ENCODE measurements at regions not wholly inside any gene's neighbourhood (a gene's known extent, or its start where the extent isn't known, plus 50 kb on each side); places are given as distances from the start of the nearest gene placed in this dataset.

GRCh38 chr5:85868070-85868469 is 749.7 kb upstream of the COX7C start:
- WGBS = 79% methylated on average over 5 of the region's 5 CpGs
- no peaks in the 10 kb centered on the region for H3K27me3 ChIP-seq (ENCODE audit: control insufficient read depth in 4 of 4, insufficient read depth in 4 of 4, low read length in 3 of 4)
- no peak overlapping the region for H3K27ac ChIP-seq (ENCODE audit: low read depth in 1 of 2, low read length in 2 of 2)
- no peaks in the 10 kb centered on the region for H3K4me1 ChIP-seq (ENCODE audit: control insufficient read depth in 4 of 4, insufficient read depth in 4 of 4, low read length in 3 of 4)
- no peak for DNase-seq (ENCODE audit: low spot score)
- no peaks in the 10 kb centered on the region for H3K36me3 ChIP-seq (ENCODE audit: control insufficient read depth in 4 of 4, insufficient read depth in 3 of 4, low read depth in 1 of 4, low read length in 3 of 4)
- TF ChIP-seq SP1 (IDR thresholded peaks at IDR 0.05) (no peak), YY1 (IDR thresholded peaks at IDR 0.05) (no peak), JUND (IDR thresholded peaks at IDR 0.05) (no peak), HNF4G (IDR thresholded peaks at IDR 0.05) (no peak), ZBTB33 (IDR thresholded peaks at IDR 0.05) (no peak), MAX (IDR thresholded peaks at IDR 0.05) (no peak), HNF4A (conservative IDR thresholded peaks at IDR 0.05) (no peak), CTCF (IDR thresholded peaks at IDR 0.05; ENCODE audit: low read depth, low read length, missing input control) (no peak), ATF3 (IDR thresholded peaks at IDR 0.05) (no peak), RAD21 (IDR thresholded peaks at IDR 0.05) (no peak), FOXA1 (IDR thresholded peaks at IDR 0.05) (no peak), NR2F2 (IDR thresholded peaks at IDR 0.05) (no peak), RXRA (IDR thresholded peaks at IDR 0.05) (no peak), TAF1 (conservative IDR thresholded peaks at IDR 0.05) (no peak)
- no peaks in the 10 kb centered on the region for H3K9me3 ChIP-seq (ENCODE audit: control insufficient read depth in 4 of 4, low read length in 3 of 4)
- H3K4me3 ChIP-seq (ENCODE audit: low read depth in 1 of 3, low read length in 3 of 3) = no peak overlapping the region
- no peak overlapping the region for H3K9ac ChIP-seq (ENCODE audit: low read depth in 1 of 2, low read length in 2 of 2)

GRCh38 chr5:85893996-85894395 is 723.7 kb upstream of the COX7C start:
- TF ChIP-seq GABPA (IDR thresholded peaks at IDR 0.05 in 1 of 2, conservative IDR thresholded peaks at IDR 0.05 in 1 of 2) = no peak
- no peak for TF ChIP-seq ZBTB33 (IDR thresholded peaks at IDR 0.05)
- TF ChIP-seq FOXA1 (IDR thresholded peaks at IDR 0.05) = no peak
- TF ChIP-seq SP1 (IDR thresholded peaks at IDR 0.05) = no peak
- no peak for TF ChIP-seq EGR1 (IDR thresholded peaks at IDR 0.05; ENCODE audit: low read depth in 2 of 2)
- no peak for TF ChIP-seq HNF4A (conservative IDR thresholded peaks at IDR 0.05)
- TF ChIP-seq RXRA (IDR thresholded peaks at IDR 0.05) = no peak
- TF ChIP-seq NR2F2 (IDR thresholded peaks at IDR 0.05) = no peak
- no peak for TF ChIP-seq JUND (IDR thresholded peaks at IDR 0.05)
- no peak for TF ChIP-seq ATF3 (IDR thresholded peaks at IDR 0.05)
- TF ChIP-seq RAD21 (IDR thresholded peaks at IDR 0.05) = no peak
- TF ChIP-seq TAF1 (conservative IDR thresholded peaks at IDR 0.05) = no peak
- TF ChIP-seq HNF4G (IDR thresholded peaks at IDR 0.05) = no peak
- TF ChIP-seq CTCF (IDR thresholded peaks at IDR 0.05; ENCODE audit: low read depth, low read length, missing input control) = no peak
- no peak for TF ChIP-seq REST (IDR thresholded peaks at IDR 0.05)
- no peak for TF ChIP-seq YY1 (IDR thresholded peaks at IDR 0.05)
- DNase-seq (ENCODE audit: low spot score) = no peak
- H3K27ac ChIP-seq (ENCODE audit: low read depth in 1 of 2, low read length in 2 of 2) = no peak overlapping the region
- H3K4me3 ChIP-seq (ENCODE audit: low read depth in 1 of 3, low read length in 3 of 3) = no peak overlapping the region
- H3K9me3 ChIP-seq (ENCODE audit: control insufficient read depth in 4 of 4, low read length in 3 of 4) = no peaks in the 10 kb centered on the region
- H3K4me1 ChIP-seq (ENCODE audit: control insufficient read depth in 4 of 4, insufficient read depth in 4 of 4, low read length in 3 of 4) = no peaks in the 10 kb centered on the region
- 38% methylated on average over 2 of the region's 2 CpGs for WGBS
- H3K27me3 ChIP-seq (ENCODE audit: control insufficient read depth in 4 of 4, insufficient read depth in 4 of 4, low read length in 3 of 4) = peaks cover 0 to 4% (median 0%) of the 10 kb centered on the region in 4 donors
- no peak overlapping the region for H3K9ac ChIP-seq (ENCODE audit: low read depth in 1 of 2, low read length in 2 of 2)
- H3K36me3 ChIP-seq (ENCODE audit: control insufficient read depth in 4 of 4, insufficient read depth in 3 of 4, low read depth in 1 of 4, low read length in 3 of 4) = no peaks in the 10 kb centered on the region

Data from liver (tissue), 8 donors.